ENCODE measurements at regions not wholly inside any gene's neighbourhood (a gene's known extent, or its start where the extent isn't known, plus 50 kb on each side); places are given as distances from the start of the nearest gene placed in this dataset.

GRCh38 chr5:97388794-97389193 is 205.7 kb upstream of the RIOK2 start:
- Histone ChIP-seq H3K27me3 (ENCODE audit: low read depth) (no peaks in the 10 kb centered on the region), H3K36me3 (no peaks in the 10 kb centered on the region), H3K4me3 (no peak overlapping the region), H3K27ac (replicated peaks) (no peak overlapping the region), H3K9me3 (replicated peaks) (peaks cover 4% of the 10 kb centered on the region), H3K4me1 (no peaks in the 10 kb centered on the region)
- DNase-seq: no peak
- intact Hi-C loops (cut with micrococcal nuclease): no loop called here
- no peak for TF ChIP-seq CTCF (IDR thresholded peaks at IDR 0.05; ENCODE audit: borderline replicate concordance)

GRCh38 chr5:97400537-97400936 is 217.5 kb upstream of the RIOK2 start:
- no peak for DNase-seq
- Histone ChIP-seq H3K27ac (replicated peaks) (no peak overlapping the region), H3K4me1 (no peaks in the 10 kb centered on the region), H3K9me3 (replicated peaks) (peaks cover 10% of the 10 kb centered on the region), H3K27me3 (ENCODE audit: low read depth) (no peaks in the 10 kb centered on the region), H3K36me3 (no peaks in the 10 kb centered on the region), H3K4me3 (no peak overlapping the region)
- intact Hi-C loops (cut with micrococcal nuclease): no loop called here
- TF ChIP-seq CTCF (IDR thresholded peaks at IDR 0.05; ENCODE audit: borderline replicate concordance): no peak

- no peak for DNase-seq
- Histone ChIP-seq H3K27ac (replicated peaks) (no peak overlapping the region), H3K4me1 (no peaks in the 10 kb centered on the region), H3K9me3 (replicated peaks) (no peaks in the 10 kb centered on the region), H3K27me3 (ENCODE audit: low read depth) (no peaks in the 10 kb centered on the region), H3K36me3 (no peaks in the 10 kb centered on the region), H3K4me3 (no peak overlapping the region)
- TF ChIP-seq CTCF (IDR thresholded peaks at IDR 0.05; ENCODE audit: borderline replicate concordance): no peak
- intact Hi-C loops (cut with micrococcal nuclease): no loop called here
Measured at GRCh38 chr5:97405941-97406340, 222.9 kb upstream of the RIOK2 start.

- no peaks in the 10 kb centered on the region for H3K4me1 ChIP-seq
- no peaks in the 10 kb centered on the region for H3K27me3 ChIP-seq (ENCODE audit: low read depth)
- intact Hi-C loops (cut with micrococcal nuclease): no loop called here
- DNase-seq: no peak
- no peaks in the 10 kb centered on the region for H3K9me3 ChIP-seq (replicated peaks)
- no peak overlapping the region for H3K4me3 ChIP-seq
- no peaks in the 10 kb centered on the region for H3K36me3 ChIP-seq
- no peak for TF ChIP-seq CTCF (IDR thresholded peaks at IDR 0.05; ENCODE audit: borderline replicate concordance)
- no peak overlapping the region for H3K27ac ChIP-seq (replicated peaks)
Measured at GRCh38 chr5:97406946-97407676, 224.1 kb upstream of the RIOK2 start.

GRCh38 chr5:97408331-97408730 is 225.3 kb upstream of the RIOK2 start:
- intact Hi-C loops (cut with micrococcal nuclease): no loop called here
- no peak overlapping the region for H3K27ac ChIP-seq (replicated peaks)

More at GRCh38 chr5:97408331-97408730, 225.3 kb upstream of the RIOK2 start:
- H3K4me3 ChIP-seq: no peak overlapping the region
- no peaks in the 10 kb centered on the region for H3K4me1 ChIP-seq
- TF ChIP-seq CTCF (IDR thresholded peaks at IDR 0.05; ENCODE audit: borderline replicate concordance): no peak
- no peak for DNase-seq
- no peaks in the 10 kb centered on the region for H3K9me3 ChIP-seq (replicated peaks)
- no peaks in the 10 kb centered on the region for H3K36me3 ChIP-seq
- no peaks in the 10 kb centered on the region for H3K27me3 ChIP-seq (ENCODE audit: low read depth)
